K562 (cell line): ENCODE measurements at regions not wholly inside any gene's neighbourhood (a gene's known extent, or its start where the extent isn't known, plus 50 kb on each side); places are given as distances from the start of the nearest gene placed in this dataset.

Source experiments
- ATF1 ChIP-seq, 2 experiments: fragments of 450-650 bp in 1 of 2; IDR thresholded peaks; 2 replicates each; pipeline ENCODE4 v1.6.1; 2016; ENCODE audit warnings: missing compliant biosample characterization in 1 of 2, missing genetic modification characterization in 1 of 2
- CBX3 ChIP-seq, 2 experiments: IDR thresholded peaks; 1 replicate in 1 of 2; 2 replicates in 1 of 2; pipeline ENCODE4 v1.6.1; 2012; ENCODE audit warnings: inconsistent platforms in 2 of 2, low read length in 2 of 2, borderline replicate concordance in 1 of 2, control low read depth in 1 of 2
- CGGBP1 ChIP-seq: fragments of 250-450 bp; sonication (Bioruptor Pico); IDR thresholded peaks from 2 replicates; pipeline ENCODE4 v1.9.0; 2021; ENCODE audit warnings: mild to moderate bottlenecking
- FOSL1 ChIP-seq: fragments of 200-800 bp; sonication (Bioruptor generic); conservative IDR thresholded peaks from 2 replicates; pipeline ENCODE4 v1.6.1; 2016; ENCODE audit warnings: missing genetic modification characterization, missing compliant biosample characterization
- TAF1 ChIP-seq: IDR thresholded peaks from 2 replicates; pipeline ENCODE4 v1.6.1; 2011; ENCODE audit warnings: mild to moderate bottlenecking, low read length, moderate library complexity; ENCODE audit not compliant: insufficient read depth, control insufficient read depth, severe bottlenecking; ENCODE audit errors: extremely low read depth

- no peak for TF ChIP-seq CBX3 (IDR thresholded peaks at IDR 0.05; ENCODE audit: borderline replicate concordance in 1 of 2, low read length in 2 of 2)
- TF ChIP-seq ATF1 (CRISPR knock-in tag; IDR thresholded peaks at IDR 0.05), result no peak
- no peak for TF ChIP-seq ATF1 (tag; IDR thresholded peaks at IDR 0.05)
- TF ChIP-seq CGGBP1 (CRISPR knock-in tag), result no peak
- TF ChIP-seq FOSL1 (tag), result no peak
- TF ChIP-seq TAF1, result no peak
These were observed 660.4 kb downstream of the SLITRK1 start for GRCh38 chr13:83221813-83222241.
